HCT116 (cell line): ENCODE measurements at regions not wholly inside any gene's neighbourhood (a gene's known extent, or its start where the extent isn't known, plus 50 kb on each side); places are given as distances from the start of the nearest gene placed in this dataset.

Source experiments
- ATAC-seq: fragments of 200-7000 bp; cut with Tn5 transposase; 2 replicates; pipeline ENCODE4 v1.9.1; 2020; ENCODE audit warnings: mild to moderate bottlenecking, moderate library complexity
- BruUV-seq: library from RNA; stranded (reverse); fragments of 400-500 nt; replicated peaks from 2 replicates; lab custom pipeline; 2021; lab: Mats Ljungman, UMichigan
- CTCF ChIA-PET: fragments of 300-600 bp; sonication (Branson Sonifier 250); formaldehyde crosslinking; loops from one replicate; lab custom pipeline; 2021; ENCODE audit warnings: antibody characterized with exemption; lab: Charles Lee
- POLR2A ChIA-PET: fragments of 300-600, 350-600 bp; sonication (Branson Sonifier 250); formaldehyde crosslinking; loops from one replicate; lab custom pipeline; 2021; ENCODE audit warnings: antibody characterized with exemption; lab: Charles Lee
- RAD21 ChIA-PET, 2 experiments: fragments of 300-600 bp; sonication (Branson Sonifier 250); formaldehyde crosslinking; loops; one replicate each; lab custom pipeline; 2023; ENCODE audit warnings: low total read pairs in 2 of 2; ENCODE audit not compliant: uncharacterized antibody in 2 of 2, unreplicated experiment in 2 of 2, low non-redundant PET in 1 of 2; lab: Charles Lee
- DNase-seq: peaks from one replicate; pipeline ENCODE4 v3.0.0-alpha.2; 2010; ENCODE audit warnings: low read depth, low spot score
- H2AFZ ChIP-seq: fragments of 200-600 bp; shearing (Covaris generic), sonication (generic); 2 replicates; pipeline ENCODE4 v1.6.1; 2017; ENCODE audit warnings: low read depth, mixed run types, mixed read lengths, antibody characterized with exemption, low read length; ENCODE audit not compliant: poor library complexity, severe bottlenecking
- H3K27ac ChIP-seq: 2 replicates; pipeline ENCODE4 v1.5.1; 2012; ENCODE audit warnings: low read depth, low read length
- H3K27me3 ChIP-seq: fragments of 200-600 bp; sonication (generic); 2 replicates; pipeline ENCODE4 v1.6.1; 2016; ENCODE audit warnings: mixed run types, low read length, mixed read lengths; ENCODE audit not compliant: insufficient read depth
- H3K36me3 ChIP-seq, 2 experiments: fragments of 200-500 bp in 1 of 2; fragments of 200-600 bp in 1 of 2; sonication (Bioruptor generic) in 1 of 2; sonication (generic) in 1 of 2; 2 replicates each; pipeline versions ENCODE4 v1.5.1 to v1.6.1; 2014 to 2016; ENCODE audit warnings: low read length in 2 of 2, inconsistent platforms in 1 of 2, mixed read lengths in 1 of 2, mixed run types in 1 of 2; ENCODE audit not compliant: insufficient read depth in 2 of 2, control insufficient read depth in 1 of 2
- H3K4me1 ChIP-seq, 2 experiments: fragments of 200-600 bp in 1 of 2; sonication (generic) in 1 of 2; 2 replicates each; pipeline versions ENCODE4 v1.5.1 to v1.6.1; 2012 to 2017; ENCODE audit warnings: low read length in 2 of 2, inconsistent platforms in 1 of 2, mild to moderate bottlenecking in 1 of 2, mixed read lengths in 1 of 2, mixed run types in 1 of 2, moderate library complexity in 1 of 2; ENCODE audit not compliant: insufficient read depth in 2 of 2, control insufficient read depth in 1 of 2
- H3K4me2 ChIP-seq: fragments of 200-600 bp; sonication (generic); 2 replicates; pipeline ENCODE4 v1.6.1; 2017; ENCODE audit warnings: mixed run types, low read length, mixed read lengths
- H3K4me3 ChIP-seq, 2 experiments: fragments of 200-600 bp in 1 of 2; sonication (generic) in 1 of 2; replicated peaks in 1 of 2; 2 replicates each; pipeline ENCODE4 v1.5.1; 2011 to 2016; ENCODE audit warnings: low read length in 2 of 2, control low read depth in 1 of 2, low read depth in 1 of 2, mild to moderate bottlenecking in 1 of 2, mixed read lengths in 1 of 2, mixed run types in 1 of 2
- H3K79me2 ChIP-seq: fragments of 200-600 bp; sonication (generic); 2 replicates; pipeline ENCODE4 v1.6.1; 2017; ENCODE audit warnings: mild to moderate bottlenecking, mixed run types, low read length, moderate library complexity, mixed read lengths; ENCODE audit not compliant: insufficient read depth
- H3K9ac ChIP-seq: fragments of 200-600 bp; sonication (generic); 2 replicates; pipeline ENCODE4 v1.6.1; 2016; ENCODE audit warnings: low read length, mixed read lengths
- H3K9me2 ChIP-seq: fragments of 200-600 bp; sonication (generic), shearing (Covaris generic); 2 replicates; pipeline ENCODE4 v1.6.1; 2017; ENCODE audit warnings: mixed run types, mild to moderate bottlenecking, moderate library complexity; ENCODE audit not compliant: insufficient read depth
- H3K9me3 ChIP-seq, 2 experiments: fragments of 200-500 bp in 1 of 2; fragments of 200-600 bp in 1 of 2; sonication (Bioruptor generic) in 1 of 2; sonication (generic) in 1 of 2; 2 replicates each; pipeline ENCODE4 v1.6.1; 2014 to 2017; ENCODE audit warnings: low read length in 2 of 2, mixed read lengths in 2 of 2, inconsistent platforms in 1 of 2, low read depth in 1 of 2, mild to moderate bottlenecking in 1 of 2, mixed run types in 1 of 2, moderate library complexity in 1 of 2; ENCODE audit not compliant: control insufficient read depth in 1 of 2, insufficient read depth in 1 of 2
- H4K20me1 ChIP-seq: fragments of 200-600 bp; sonication (generic), shearing (Covaris generic); 2 replicates; pipeline ENCODE4 v1.6.1; 2017; ENCODE audit warnings: mixed run types, mild to moderate bottlenecking, moderate library complexity; ENCODE audit not compliant: insufficient read depth
- ATF3 ChIP-seq: IDR thresholded peaks from 2 replicates; pipeline ENCODE4 v1.6.1; 2012
- CBX3 ChIP-seq: IDR thresholded peaks from 2 replicates; pipeline ENCODE4 v1.6.1; 2012; ENCODE audit warnings: low read depth
- CEBPB ChIP-seq: IDR thresholded peaks from 2 replicates; pipeline ENCODE4 v1.6.1; 2012; ENCODE audit warnings: low read depth
- CTCF ChIP-seq, 3 experiments: fragments of 200-600 bp in 1 of 3; sonication (generic) in 1 of 3; IDR thresholded peaks in 2 of 3; conservative IDR thresholded peaks in 1 of 3; 2 replicates each; pipeline ENCODE4 v1.5.1; 2012 to 2017; ENCODE audit warnings: low read depth in 2 of 3, low read length in 2 of 3, antibody characterized with exemption in 1 of 3, borderline replicate concordance in 1 of 3, control low read depth in 1 of 3, mild to moderate bottlenecking in 1 of 3, mixed read lengths in 1 of 3, mixed run types in 1 of 3, moderate library complexity in 1 of 3; ENCODE audit not compliant: insufficient read depth in 1 of 3
- EGR1 ChIP-seq: IDR thresholded peaks from 2 replicates; pipeline ENCODE4 v1.6.1; 2012; ENCODE audit warnings: low read depth
- ELF1 ChIP-seq: IDR thresholded peaks from 2 replicates; pipeline ENCODE4 v1.6.1; 2012; ENCODE audit warnings: low read depth, borderline replicate concordance
- EZH2 ChIP-seq: fragments of 200-600 bp; sonication (generic); IDR thresholded peaks from 2 replicates; pipeline ENCODE4 v1.6.1; 2017; ENCODE audit warnings: antibody characterized with exemption, mixed run types
- FOSL1 ChIP-seq: IDR thresholded peaks from 2 replicates; pipeline ENCODE4 v1.6.1; 2012; ENCODE audit warnings: low read depth
- MAX ChIP-seq: IDR thresholded peaks from 2 replicates; pipeline ENCODE4 v1.6.1; 2012
- POLR2A ChIP-seq: IDR thresholded peaks from 2 replicates; pipeline ENCODE4 v1.7.0; 2011; ENCODE audit warnings: borderline replicate concordance; ENCODE audit not compliant: insufficient read depth, insufficient read length; ENCODE audit errors: extremely low read depth
- POLR2AphosphoS5 ChIP-seq: IDR thresholded peaks from 2 replicates; pipeline ENCODE4 v1.6.1; 2011; ENCODE audit warnings: mild to moderate bottlenecking, low read depth, low read length, moderate library complexity
- RAD21 ChIP-seq: IDR thresholded peaks from 2 replicates; pipeline ENCODE4 v1.6.1; 2012; ENCODE audit warnings: low read depth, mild to moderate bottlenecking
- REST ChIP-seq: IDR thresholded peaks from 2 replicates; pipeline ENCODE4 v1.6.1; 2012; ENCODE audit warnings: low read depth
- SIN3A ChIP-seq: IDR thresholded peaks from 2 replicates; pipeline ENCODE4 v1.6.1; 2012; ENCODE audit warnings: low read depth
- SP1 ChIP-seq: IDR thresholded peaks from 2 replicates; pipeline ENCODE4 v1.6.1; 2012; ENCODE audit warnings: low read depth
- TCF7L2 ChIP-seq: IDR thresholded peaks from 2 replicates; pipeline ENCODE4 v1.7.0; 2011; ENCODE audit warnings: borderline replicate concordance, inconsistent platforms; ENCODE audit not compliant: insufficient read depth, insufficient read length; ENCODE audit errors: extremely low read depth
- YY1 ChIP-seq: IDR thresholded peaks from 2 replicates; pipeline ENCODE4 v1.6.1; 2011; ENCODE audit warnings: low read length, low read depth, moderate library complexity, mild to moderate bottlenecking; ENCODE audit not compliant: insufficient replicate concordance; ENCODE audit errors: extremely low read depth
- ZBTB33 ChIP-seq: IDR thresholded peaks from 2 replicates; pipeline ENCODE4 v1.6.1; 2011; ENCODE audit warnings: mild to moderate bottlenecking, low read length, moderate library complexity; ENCODE audit not compliant: insufficient replicate concordance; ENCODE audit errors: extremely low read depth
- ZNF274 ChIP-seq: fragments of 200-500 bp; sonication (Bioruptor generic); IDR thresholded peaks from 2 replicates; pipeline ENCODE4 v1.6.1; 2014; ENCODE audit warnings: mild to moderate bottlenecking, low read depth, low read length, inconsistent platforms
- intact Hi-C: fragments of 100-400 bp; cut with micrococcal nuclease; formaldehyde crosslinking; loops from 2 replicates; pipeline ENCODE4 v1.10.0; 2022

- DNase-seq (no peak), ATAC-seq (no peak)
- Histone ChIP-seq H2AFZ (no peak overlapping the region), H3K9me2 (no peaks in the 10 kb centered on the region), H4K20me1 (no peaks in the 10 kb centered on the region), H3K4me3 (no peak overlapping the region), H3K27ac (no peak overlapping the region), H3K9me3 (no peaks in the 10 kb centered on the region), H3K4me1 (no peaks in the 10 kb centered on the region), H3K36me3 (no peaks in the 10 kb centered on the region), H3K79me2 (no peaks in the 10 kb centered on the region), H3K27me3 (no peaks in the 10 kb centered on the region)
- intact Hi-C loops: no loop called here
- BruUV-seq: no TSS peak
- TF ChIP-seq CBX3: no peak
- TF ChIP-seq ELF1: no peak
- TF ChIP-seq CEBPB: no peak
- TF ChIP-seq POLR2A: no peak
- no peak for TF ChIP-seq CTCF (IDR thresholded peaks at IDR 0.05 in 2 of 3, conservative IDR thresholded peaks at IDR 0.05 in 1 of 3; ENCODE audit: borderline replicate concordance in 1 of 3, insufficient read depth in 1 of 3, low read depth in 2 of 3, low read length in 2 of 3)
- TF ChIP-seq ATF3: no peak
- no peak for TF ChIP-seq MAX
- TF ChIP-seq YY1: no peak
- no peak for TF ChIP-seq REST
- TF ChIP-seq FOSL1: no peak
- TF ChIP-seq EGR1: no peak
- no peak for TF ChIP-seq SIN3A
- no peak for TF ChIP-seq EZH2
- TF ChIP-seq SP1: no peak
- TF ChIP-seq RAD21: no peak
- TF ChIP-seq ZNF274: no peak
- no peak for TF ChIP-seq POLR2AphosphoS5
- TF ChIP-seq TCF7L2: no peak
- TF ChIP-seq ZBTB33: no peak
- TF ChIP-seq, all 23 proteins: peak for 0
- POLR2A ChIA-PET: no interaction called here
- RAD21 ChIA-PET: no interaction called here
- CTCF ChIA-PET: no interaction called here
- Histone ChIP-seq H3K9ac (no peak overlapping the region), H3K4me2 (no peak overlapping the region)
Observed at GRCh38 chr2:188770296-188770695, 203.9 kb upstream of the COL3A1 start.
